ENCODE measurements at regions not wholly inside any gene's neighbourhood (a gene's known extent, or its start where the extent isn't known, plus 50 kb on each side); places are given as distances from the start of the nearest gene placed in this dataset.
"Not testable (repeated sequence)": the region's sequence is repeated elsewhere in the genome, so short reads cannot be mapped to it uniquely, and the experiment has no call there.

DNA sequence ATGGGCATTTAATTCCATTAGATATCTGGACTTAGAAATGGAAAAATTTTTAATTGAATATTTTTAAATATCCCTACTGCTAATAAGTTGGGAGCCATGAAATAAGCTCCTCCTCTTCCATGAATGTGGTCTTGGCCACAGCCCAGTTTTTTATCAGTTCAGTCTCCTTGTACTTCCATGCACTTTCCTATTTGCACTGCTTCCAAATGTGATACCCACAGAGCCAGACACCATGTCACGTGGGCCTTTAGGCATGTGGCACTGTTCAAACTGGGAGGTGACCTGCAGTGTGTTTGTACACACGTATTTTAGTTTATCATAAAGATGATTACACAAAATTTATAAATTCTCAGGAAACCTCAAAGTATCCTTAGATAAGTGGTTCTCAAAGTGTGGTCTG is 80.1 kb upstream of the DGKG start:
- H3K79me2 ChIP-seq (ENCODE audit: insufficient read depth, low read length) = no peaks in the 10 kb centered on the region

DNA sequence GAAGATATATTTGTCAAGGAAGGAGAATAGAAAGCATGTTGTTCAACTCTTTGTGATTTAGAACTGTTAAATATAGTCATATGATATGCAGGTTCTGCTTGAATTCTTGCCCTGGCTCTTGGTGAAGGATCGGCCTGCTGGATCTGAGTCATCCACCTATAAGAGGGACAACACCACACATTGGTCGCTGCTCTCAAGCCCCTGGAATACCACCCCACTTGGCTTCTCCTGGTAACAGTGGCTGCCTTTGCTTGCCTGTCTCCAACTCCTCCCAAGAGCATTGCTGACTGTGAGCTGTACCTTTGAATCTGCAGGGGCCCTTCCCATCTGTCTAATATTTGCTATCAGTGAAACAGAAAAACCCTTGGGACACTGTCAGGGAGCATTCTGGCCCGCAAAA is 78.9 kb upstream of the DGKG start:
- H3K4me2 ChIP-seq (ENCODE audit: insufficient read depth, low read length) = no peak overlapping the region
- H3K27me3 ChIP-seq (ENCODE audit: insufficient read depth, low read length, poor library complexity) = peaks cover 8% of the 10 kb centered on the region
- H3K4me1 ChIP-seq (ENCODE audit: insufficient read depth, low read length) = no peaks in the 10 kb centered on the region
- no peak overlapping the region for H2AFZ ChIP-seq (ENCODE audit: low read depth, low read length)
- H3K27ac ChIP-seq (ENCODE audit: low read length) = no peak overlapping the region
- TF ChIP-seq, protein P1, sequence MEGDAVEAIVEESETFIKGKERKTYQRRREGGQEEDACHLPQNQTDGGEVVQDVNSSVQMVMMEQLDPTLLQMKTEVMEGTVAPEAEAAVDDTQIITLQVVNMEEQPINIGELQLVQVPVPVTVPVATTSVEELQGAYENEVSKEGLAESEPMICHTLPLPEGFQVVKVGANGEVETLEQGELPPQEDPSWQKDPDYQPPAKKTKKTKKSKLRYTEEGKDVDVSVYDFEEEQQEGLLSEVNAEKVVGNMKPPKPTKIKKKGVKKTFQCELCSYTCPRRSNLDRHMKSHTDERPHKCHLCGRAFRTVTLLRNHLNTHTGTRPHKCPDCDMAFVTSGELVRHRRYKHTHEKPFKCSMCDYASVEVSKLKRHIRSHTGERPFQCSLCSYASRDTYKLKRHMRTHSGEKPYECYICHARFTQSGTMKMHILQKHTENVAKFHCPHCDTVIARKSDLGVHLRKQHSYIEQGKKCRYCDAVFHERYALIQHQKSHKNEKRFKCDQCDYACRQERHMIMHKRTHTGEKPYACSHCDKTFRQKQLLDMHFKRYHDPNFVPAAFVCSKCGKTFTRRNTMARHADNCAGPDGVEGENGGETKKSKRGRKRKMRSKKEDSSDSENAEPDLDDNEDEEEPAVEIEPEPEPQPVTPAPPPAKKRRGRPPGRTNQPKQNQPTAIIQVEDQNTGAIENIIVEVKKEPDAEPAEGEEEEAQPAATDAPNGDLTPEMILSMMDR (IDR thresholded peaks at IDR 0.05; ENCODE audit: borderline replicate concordance, extremely low read depth, low read length, poor library complexity, severe bottlenecking) = no peak
- no peaks in the 10 kb centered on the region for H3K9me3 ChIP-seq (ENCODE audit: insufficient read depth, low read length, severe bottlenecking)
- no peak overlapping the region for H3K4me3 ChIP-seq (ENCODE audit: low read depth in 1 of 2, low read length in 2 of 2)
- no peaks in the 10 kb centered on the region for H3K36me3 ChIP-seq (ENCODE audit: insufficient read depth, low read length)
- no peaks in the 10 kb centered on the region for H3K79me2 ChIP-seq (ENCODE audit: insufficient read depth, low read length)
- H3K9ac ChIP-seq (ENCODE audit: low read depth, low read length) = no peak overlapping the region
- ATAC-seq (ENCODE audit: insufficient read depth, low read depth) (no peak), DNase-seq (no peak)
- H4K20me1 ChIP-seq (ENCODE audit: insufficient read depth, low read length) = no peaks in the 10 kb centered on the region

More for the DNA sequence above, 80.1 kb upstream of the DGKG start:
- ATAC-seq (ENCODE audit: insufficient read depth, low read depth) = no peak
- no peaks in the 10 kb centered on the region for H3K4me1 ChIP-seq (ENCODE audit: insufficient read depth, low read length)
- H3K4me3 ChIP-seq (ENCODE audit: low read depth in 1 of 2, low read length in 2 of 2) = no peak overlapping the region
- H3K36me3 ChIP-seq (ENCODE audit: insufficient read depth, low read length) = no peaks in the 10 kb centered on the region
- TF ChIP-seq EZH2 (IDR thresholded peaks at IDR 0.05; ENCODE audit: borderline replicate concordance, low read depth, low read length, severe bottlenecking) = no peak
- TF ChIP-seq, protein P1 (IDR thresholded peaks at IDR 0.05; ENCODE audit: borderline replicate concordance, extremely low read depth, low read length, poor library complexity, severe bottlenecking) = no peak
- no peak overlapping the region for H3K4me2 ChIP-seq (ENCODE audit: insufficient read depth, low read length)
- peaks cover 8% of the 10 kb centered on the region for H3K27me3 ChIP-seq (ENCODE audit: insufficient read depth, low read length, poor library complexity)
- H3K9me3 ChIP-seq (ENCODE audit: insufficient read depth, low read length, severe bottlenecking) = no peaks in the 10 kb centered on the region
- DNase-seq = no peak
- H4K20me1 ChIP-seq (ENCODE audit: insufficient read depth, low read length) = no peaks in the 10 kb centered on the region
- H3K9ac ChIP-seq (ENCODE audit: low read depth, low read length) = no peak overlapping the region
- H2AFZ ChIP-seq (ENCODE audit: low read depth, low read length) = no peak overlapping the region
- H3K27ac ChIP-seq (ENCODE audit: low read length) = no peak overlapping the region

DNA sequence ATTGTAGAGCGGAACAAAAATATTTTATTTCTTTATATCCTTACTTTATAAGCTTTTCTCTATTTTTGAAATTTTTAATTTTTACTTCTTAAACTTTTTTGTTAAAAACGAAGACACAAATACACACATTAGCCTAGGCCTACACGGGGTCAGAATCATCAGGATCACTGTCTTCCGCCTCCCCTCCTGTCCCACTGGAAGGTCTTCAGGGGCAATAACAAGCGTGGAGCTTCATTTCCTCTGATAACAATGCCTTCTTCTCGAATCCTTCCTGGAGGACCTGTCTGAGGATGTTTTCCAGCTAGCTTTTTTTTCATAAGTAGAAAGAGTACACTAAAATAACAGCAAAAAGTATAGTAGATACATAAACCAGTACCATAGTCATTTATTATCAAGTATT is 77.7 kb upstream of the DGKG start:
- H3K4me2 ChIP-seq (ENCODE audit: insufficient read depth, low read length) = no peak overlapping the region
- H3K36me3 ChIP-seq (ENCODE audit: insufficient read depth, low read length) = no peaks in the 10 kb centered on the region
- TF ChIP-seq, protein P1 (IDR thresholded peaks at IDR 0.05; ENCODE audit: borderline replicate concordance, extremely low read depth, low read length, poor library complexity, severe bottlenecking) = no peak
- TF ChIP-seq EZH2 (IDR thresholded peaks at IDR 0.05; ENCODE audit: borderline replicate concordance, low read depth, low read length, severe bottlenecking) = no peak
- H4K20me1 ChIP-seq (ENCODE audit: insufficient read depth, low read length) = no peaks in the 10 kb centered on the region
- no peaks in the 10 kb centered on the region for H3K4me1 ChIP-seq (ENCODE audit: insufficient read depth, low read length)
- no peak overlapping the region for H3K27ac ChIP-seq (ENCODE audit: low read length)
- H3K27me3 ChIP-seq (ENCODE audit: insufficient read depth, low read length, poor library complexity) = no peaks in the 10 kb centered on the region
- H2AFZ ChIP-seq (ENCODE audit: low read depth, low read length) = no peak overlapping the region
- no peak overlapping the region for H3K4me3 ChIP-seq (ENCODE audit: low read depth in 1 of 2, low read length in 2 of 2)
- no peaks in the 10 kb centered on the region for H3K79me2 ChIP-seq (ENCODE audit: insufficient read depth, low read length)
- H3K9ac ChIP-seq (ENCODE audit: low read depth, low read length) = no peak overlapping the region
- DNase-seq (no peak), ATAC-seq (ENCODE audit: insufficient read depth, low read depth) (no peak)
- no peaks in the 10 kb centered on the region for H3K9me3 ChIP-seq (ENCODE audit: insufficient read depth, low read length, severe bottlenecking)

DNA sequence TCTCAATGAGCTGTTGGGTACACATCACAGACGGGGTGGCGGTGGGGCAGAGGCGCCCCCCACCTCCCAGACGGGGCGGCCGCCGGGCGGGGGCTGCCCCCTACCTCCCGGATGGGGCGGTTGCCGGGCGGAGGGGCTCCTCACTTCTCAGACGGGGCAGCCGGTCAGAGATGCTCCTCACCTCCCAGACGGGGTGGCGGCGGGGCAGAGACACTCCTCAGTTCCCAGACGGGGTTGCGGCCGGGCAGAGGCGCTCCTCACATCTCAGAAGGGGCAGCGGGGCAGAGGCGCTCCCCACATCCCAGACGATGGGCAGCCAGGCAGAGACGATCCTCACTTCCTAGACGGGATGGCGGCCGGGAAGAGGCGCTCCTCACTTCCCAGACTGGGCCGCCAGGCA is 73.3 kb upstream of the DGKG start:
- not testable (repeated sequence) for H3K79me2 ChIP-seq (ENCODE audit: insufficient read depth, low read length); H3K27me3 ChIP-seq (ENCODE audit: insufficient read depth, low read length, poor library complexity); H3K36me3 ChIP-seq (ENCODE audit: insufficient read depth, low read length); H3K4me2 ChIP-seq (ENCODE audit: insufficient read depth, low read length); H3K9ac ChIP-seq (ENCODE audit: low read depth, low read length); H4K20me1 ChIP-seq (ENCODE audit: insufficient read depth, low read length); H3K4me1 ChIP-seq (ENCODE audit: insufficient read depth, low read length); DNase-seq; H3K27ac ChIP-seq (ENCODE audit: low read length); H3K9me3 ChIP-seq (ENCODE audit: insufficient read depth, low read length, severe bottlenecking); H2AFZ ChIP-seq (ENCODE audit: low read depth, low read length); H3K4me3 ChIP-seq (ENCODE audit: low read depth in 1 of 2, low read length in 2 of 2); ATAC-seq (ENCODE audit: insufficient read depth, low read depth)
